ENCODE measurements at regions not wholly inside any gene's neighbourhood (a gene's known extent, or its start where the extent isn't known, plus 50 kb on each side); places are given as distances from the start of the nearest gene placed in this dataset.

- DNase-seq (ENCODE audit: low spot score) = no peak
These were observed 77.3 kb upstream of the APC start for GRCh38 chr5:112660359-112660758.

DNA sequence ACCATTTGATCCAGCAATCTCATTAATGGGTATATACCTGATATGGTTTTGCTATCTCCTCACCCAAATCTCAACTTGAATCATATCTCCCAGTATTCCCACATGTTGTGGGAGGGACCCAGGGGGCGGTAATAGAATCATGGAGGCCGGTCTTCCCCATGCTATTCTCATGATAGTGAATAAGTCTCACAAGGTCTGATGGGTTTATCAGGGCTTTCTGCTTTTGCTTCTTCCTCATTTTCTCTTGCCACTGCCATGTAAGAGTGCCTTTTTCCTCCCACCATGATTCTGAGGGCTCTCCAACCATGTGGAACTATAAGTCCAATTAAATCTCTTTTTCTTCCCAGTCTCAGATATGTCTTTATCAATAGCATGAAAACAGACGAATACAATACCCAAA is 74.5 kb upstream of the APC start:
- no peak for DNase-seq (ENCODE audit: low spot score)

GRCh38 chr5:112668016-112668415 is 69.7 kb upstream of the APC start:
- DNase-seq (ENCODE audit: low spot score) = no peak

DNA sequence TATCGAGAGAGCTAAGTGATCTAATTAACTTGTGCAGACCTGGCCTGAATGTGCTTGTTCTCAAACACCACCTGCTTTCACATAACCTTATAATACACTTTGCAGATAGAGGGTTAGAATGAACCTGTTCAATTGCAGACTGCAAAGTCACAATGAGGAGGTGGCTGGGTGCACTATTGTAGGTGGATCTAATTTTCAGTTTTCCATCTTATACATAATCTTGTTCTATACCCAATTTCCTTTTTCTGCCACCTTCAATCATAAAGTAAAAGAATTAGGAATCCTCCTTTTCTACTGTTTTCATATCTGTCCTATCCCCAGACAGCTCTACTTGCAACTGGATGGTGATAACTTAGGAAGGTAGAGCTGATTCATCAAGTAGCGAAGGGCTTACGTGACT is 68.8 kb upstream of the APC start:
- no peak for DNase-seq (ENCODE audit: low spot score)

DNA sequence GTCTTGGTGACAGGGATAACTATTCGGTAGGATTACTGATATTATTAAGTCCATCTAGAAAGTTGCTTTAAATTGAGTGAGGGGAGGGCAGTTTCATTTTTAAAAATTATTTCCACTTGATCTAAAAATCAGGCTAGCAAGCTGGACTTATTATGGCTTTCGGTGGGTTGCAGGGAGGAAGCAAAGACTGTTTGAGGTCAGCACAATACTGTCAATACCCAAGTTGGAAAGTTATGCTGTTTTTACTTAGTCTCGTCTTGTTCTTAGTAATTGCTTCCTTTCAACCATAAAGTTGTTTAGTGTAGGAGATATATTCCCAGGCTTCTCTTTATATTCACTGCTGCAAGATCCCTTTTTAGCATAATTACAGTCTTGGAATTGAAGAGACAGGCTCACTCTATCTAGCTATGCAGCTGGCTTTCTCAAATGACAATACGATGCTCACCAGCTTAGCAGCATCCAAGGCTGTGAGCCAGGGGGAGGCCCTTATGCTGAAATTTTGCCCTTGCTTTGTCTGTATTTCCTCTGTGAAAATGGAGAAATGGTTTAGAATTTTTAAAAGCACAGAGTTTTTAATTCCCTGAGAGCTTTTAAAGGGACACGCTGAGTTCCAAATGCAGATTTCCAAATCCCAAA is 68.2 kb upstream of the APC start:
- peak; percentile 71 for DNase-seq (ENCODE audit: low spot score)

GRCh38 chr5:112671687-112672086 is 66.0 kb upstream of the APC start:
- DNase-seq (ENCODE audit: low spot score) = no peak

DNA sequence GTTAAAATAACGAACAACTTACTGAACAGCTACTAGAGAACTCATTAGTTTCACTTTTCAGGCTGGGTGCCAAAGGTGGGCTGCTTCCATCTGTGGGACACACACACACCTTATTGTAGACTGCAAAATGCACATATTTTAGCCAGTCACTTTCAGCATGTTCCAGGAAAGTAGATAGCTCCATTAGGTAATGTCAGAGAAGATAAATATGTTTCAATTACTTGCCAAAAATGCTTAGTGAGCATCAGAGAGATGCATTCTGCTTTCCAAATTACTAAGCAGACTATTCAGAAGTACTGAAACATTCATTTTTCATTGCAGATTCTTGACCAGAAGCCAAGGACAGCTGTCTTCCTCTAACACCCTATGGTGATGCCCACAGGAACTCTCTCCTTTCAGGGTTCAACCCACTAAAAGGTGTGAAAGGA is 56.2 kb upstream of the APC start:
- no peak for DNase-seq (ENCODE audit: low spot score)

GRCh38 chr5:112682621-112683061 is 55.0 kb upstream of the APC start:
- DNase-seq (ENCODE audit: low spot score) = no peak

- no peak for DNase-seq (ENCODE audit: low spot score)
These were observed 53.6 kb upstream of the APC start for GRCh38 chr5:112684121-112684520.

DNA sequence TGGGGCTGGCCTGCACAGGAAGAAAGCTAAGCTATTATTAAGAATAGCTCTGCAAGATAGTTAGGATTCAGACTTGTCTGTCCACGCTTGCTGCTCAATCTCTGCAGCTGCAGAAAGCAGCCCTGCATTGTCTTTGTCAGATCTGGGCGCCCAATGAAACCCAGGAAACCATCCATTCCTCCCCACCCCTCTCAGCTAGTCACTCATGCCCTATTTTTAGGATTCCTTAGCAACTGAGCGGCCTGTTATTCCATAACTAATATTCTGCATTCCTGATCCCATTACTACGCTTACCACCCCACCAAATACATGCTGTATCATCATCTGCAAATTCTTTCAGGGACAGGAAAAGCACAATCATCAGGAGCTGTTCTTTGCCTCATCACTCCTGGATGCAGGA is 52.9 kb upstream of the APC start:
- DNase-seq (ENCODE audit: low spot score) = peak; percentile 69

DNA sequence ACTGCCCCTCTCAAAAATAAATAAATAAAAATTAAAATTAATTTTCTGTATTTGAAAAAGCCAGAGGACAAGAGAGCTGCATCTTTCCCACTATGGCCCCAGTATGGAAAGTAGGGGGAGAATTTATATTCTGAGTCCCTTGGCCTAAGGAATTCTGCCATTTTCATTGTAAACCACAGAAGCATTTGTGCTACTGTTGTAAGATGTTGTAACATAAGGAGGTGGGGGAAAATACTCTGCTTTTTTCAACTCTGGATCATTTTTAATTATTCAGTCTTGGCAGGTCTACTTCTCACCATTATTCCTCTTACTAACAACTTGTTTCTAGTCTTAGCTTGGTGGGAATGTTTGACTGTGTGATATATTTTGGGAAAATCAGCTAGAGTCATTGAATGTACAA is 52.3 kb upstream of the APC start:
- DNase-seq (ENCODE audit: low spot score) = no peak

DNA sequence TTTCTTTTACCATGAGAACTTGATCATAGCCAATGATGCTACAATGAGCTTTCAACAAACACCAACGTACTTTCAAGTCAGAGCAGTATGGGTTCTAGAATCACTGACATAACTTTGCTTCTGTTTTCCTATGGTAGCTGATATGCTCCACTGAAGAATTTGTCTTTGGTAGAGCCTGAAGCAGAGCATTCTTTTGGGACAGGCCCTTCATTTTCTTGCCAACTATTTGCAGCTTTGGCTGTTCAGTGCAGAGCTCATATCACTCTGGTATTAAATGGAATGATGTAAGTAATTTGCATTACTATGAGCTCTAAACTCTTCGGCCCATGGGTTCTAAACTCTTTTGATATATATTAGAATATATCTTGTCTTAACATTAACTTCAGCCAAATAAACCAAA is 51.8 kb upstream of the APC start:
- DNase-seq (ENCODE audit: low spot score) = no peak

GRCh38 chr5:112686675-112687074 is 51.0 kb upstream of the APC start:
- DNase-seq (ENCODE audit: low spot score) = no peak

GRCh38 chr5:112687306-112687705 is 50.4 kb upstream of the APC start:
- DNase-seq (ENCODE audit: low spot score) = no peak

Data from Ammon's horn (tissue), 1 donor.